22Rv1 (cell line): ENCODE measurements at regions not wholly inside any gene's neighbourhood (a gene's known extent, or its start where the extent isn't known, plus 50 kb on each side); places are given as distances from the start of the nearest gene placed in this dataset.

Experiments used
- ZFX ChIP-seq: fragments of 450-650 bp; IDR thresholded peaks from 2 replicates; pipeline ENCODE4 v1.6.1; 2017; ENCODE audit warnings: antibody characterized with exemption, borderline replicate concordance
- TF ChIP-seq, protein P1 (sequence below): fragments of 450-650 bp; IDR thresholded peaks from 2 replicates; pipeline ENCODE4 v1.5.1; 2017; ENCODE audit warnings: mild to moderate bottlenecking

DNA sequence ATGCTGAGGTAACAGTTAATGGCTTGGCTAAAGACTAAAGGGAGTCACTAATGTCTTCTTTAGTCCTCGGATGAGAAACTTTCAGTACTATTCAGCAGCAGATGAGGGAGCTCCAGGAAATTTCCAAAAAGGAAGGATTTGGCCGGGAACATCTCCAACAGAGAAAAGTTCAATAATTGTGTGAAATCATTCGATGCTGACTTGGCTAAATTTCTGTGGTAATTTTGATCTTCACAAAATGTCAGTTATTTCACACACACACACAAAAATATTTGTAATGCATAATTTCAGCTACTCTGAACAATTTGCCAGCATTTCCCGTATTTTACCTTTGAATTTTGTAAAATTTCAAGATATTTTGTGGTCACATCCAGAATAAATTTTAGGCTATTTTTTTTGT is 462.8 kb upstream of the MDFIC2 start:
- TF ChIP-seq, protein P1, sequence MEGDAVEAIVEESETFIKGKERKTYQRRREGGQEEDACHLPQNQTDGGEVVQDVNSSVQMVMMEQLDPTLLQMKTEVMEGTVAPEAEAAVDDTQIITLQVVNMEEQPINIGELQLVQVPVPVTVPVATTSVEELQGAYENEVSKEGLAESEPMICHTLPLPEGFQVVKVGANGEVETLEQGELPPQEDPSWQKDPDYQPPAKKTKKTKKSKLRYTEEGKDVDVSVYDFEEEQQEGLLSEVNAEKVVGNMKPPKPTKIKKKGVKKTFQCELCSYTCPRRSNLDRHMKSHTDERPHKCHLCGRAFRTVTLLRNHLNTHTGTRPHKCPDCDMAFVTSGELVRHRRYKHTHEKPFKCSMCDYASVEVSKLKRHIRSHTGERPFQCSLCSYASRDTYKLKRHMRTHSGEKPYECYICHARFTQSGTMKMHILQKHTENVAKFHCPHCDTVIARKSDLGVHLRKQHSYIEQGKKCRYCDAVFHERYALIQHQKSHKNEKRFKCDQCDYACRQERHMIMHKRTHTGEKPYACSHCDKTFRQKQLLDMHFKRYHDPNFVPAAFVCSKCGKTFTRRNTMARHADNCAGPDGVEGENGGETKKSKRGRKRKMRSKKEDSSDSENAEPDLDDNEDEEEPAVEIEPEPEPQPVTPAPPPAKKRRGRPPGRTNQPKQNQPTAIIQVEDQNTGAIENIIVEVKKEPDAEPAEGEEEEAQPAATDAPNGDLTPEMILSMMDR, result no peak
- TF ChIP-seq ZFX, result no peak
